Ishikawa (cell line): ENCODE measurements at regions not wholly inside any gene's neighbourhood (a gene's known extent, or its start where the extent isn't known, plus 50 kb on each side); places are given as distances from the start of the nearest gene placed in this dataset.

Experiments
- CEBPB ChIP-seq: IDR thresholded peaks from 2 replicates; pipeline ENCODE4 v1.6.1; 2012
- CREB1 ChIP-seq: IDR thresholded peaks from 2 replicates; pipeline ENCODE4 v1.6.1; 2012; ENCODE audit warnings: low read depth
- EP300 ChIP-seq: IDR thresholded peaks from 2 replicates; pipeline ENCODE4 v1.6.1; 2012; ENCODE audit warnings: borderline replicate concordance
- FOXM1 ChIP-seq: IDR thresholded peaks from 2 replicates; pipeline ENCODE4 v1.6.1; 2012; ENCODE audit warnings: low read depth, borderline replicate concordance
- NFIC ChIP-seq: IDR thresholded peaks from 2 replicates; pipeline ENCODE4 v1.6.1; 2012
- RAD21 ChIP-seq: IDR thresholded peaks from 2 replicates; pipeline ENCODE4 v1.6.1; 2012; ENCODE audit warnings: low read depth
- TAF1 ChIP-seq: IDR thresholded peaks from 2 replicates; pipeline ENCODE4 v1.6.1; 2012; ENCODE audit warnings: low read depth, mild to moderate bottlenecking
- TCF12 ChIP-seq: IDR thresholded peaks from 2 replicates; pipeline ENCODE4 v1.6.1; 2012; ENCODE audit warnings: low read depth
- TEAD4 ChIP-seq: IDR thresholded peaks from 2 replicates; pipeline ENCODE4 v1.6.1; 2012
- YY1 ChIP-seq: IDR thresholded peaks from 2 replicates; pipeline ENCODE4 v1.6.1; 2012; ENCODE audit warnings: low read depth
- ZBTB7A ChIP-seq: IDR thresholded peaks from 2 replicates; pipeline ENCODE4 v1.6.1; 2012; ENCODE audit warnings: low read depth
- TF ChIP-seq, protein P1 (sequence below): IDR thresholded peaks from 2 replicates; pipeline ENCODE4 v1.6.1; 2012
- TF ChIP-seq, protein P2 (sequence below): IDR thresholded peaks from 2 replicates; pipeline ENCODE4 v1.6.1; 2012; ENCODE audit warnings: low read depth, mild to moderate bottlenecking
- TF ChIP-seq, protein P3 (sequence below): IDR thresholded peaks from 2 replicates; pipeline ENCODE4 v1.6.1; 2012

DNA sequence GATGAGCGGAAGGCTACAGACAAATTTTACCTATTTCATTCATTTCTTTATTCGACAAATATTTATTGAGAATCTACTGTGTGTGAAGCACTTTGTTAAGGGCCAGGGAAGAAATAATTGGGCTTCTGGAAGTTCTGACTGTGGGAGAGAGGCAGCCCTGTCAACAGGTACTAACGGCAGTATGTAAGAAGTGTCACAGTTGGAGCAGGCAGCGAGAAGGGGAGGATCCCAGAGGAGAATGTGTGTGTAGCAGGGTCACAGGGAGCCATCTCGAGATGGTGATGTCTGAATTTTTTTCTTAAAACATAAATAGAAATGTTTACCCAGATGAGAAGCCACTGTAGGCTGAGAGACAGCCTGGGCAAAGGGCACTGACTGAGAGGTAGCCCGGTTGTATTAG is 163.3 kb upstream of the SLC38A2 start:
- TF ChIP-seq TAF1: no peak
- no peak for TF ChIP-seq NFIC
- no peak for TF ChIP-seq TEAD4
- TF ChIP-seq, protein P1, sequence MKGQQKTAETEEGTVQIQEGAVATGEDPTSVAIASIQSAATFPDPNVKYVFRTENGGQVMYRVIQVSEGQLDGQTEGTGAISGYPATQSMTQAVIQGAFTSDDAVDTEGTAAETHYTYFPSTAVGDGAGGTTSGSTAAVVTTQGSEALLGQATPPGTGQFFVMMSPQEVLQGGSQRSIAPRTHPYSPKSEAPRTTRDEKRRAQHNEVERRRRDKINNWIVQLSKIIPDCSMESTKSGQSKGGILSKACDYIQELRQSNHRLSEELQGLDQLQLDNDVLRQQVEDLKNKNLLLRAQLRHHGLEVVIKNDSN: no peak
- no peak for TF ChIP-seq FOXM1
- TF ChIP-seq, protein P2, sequence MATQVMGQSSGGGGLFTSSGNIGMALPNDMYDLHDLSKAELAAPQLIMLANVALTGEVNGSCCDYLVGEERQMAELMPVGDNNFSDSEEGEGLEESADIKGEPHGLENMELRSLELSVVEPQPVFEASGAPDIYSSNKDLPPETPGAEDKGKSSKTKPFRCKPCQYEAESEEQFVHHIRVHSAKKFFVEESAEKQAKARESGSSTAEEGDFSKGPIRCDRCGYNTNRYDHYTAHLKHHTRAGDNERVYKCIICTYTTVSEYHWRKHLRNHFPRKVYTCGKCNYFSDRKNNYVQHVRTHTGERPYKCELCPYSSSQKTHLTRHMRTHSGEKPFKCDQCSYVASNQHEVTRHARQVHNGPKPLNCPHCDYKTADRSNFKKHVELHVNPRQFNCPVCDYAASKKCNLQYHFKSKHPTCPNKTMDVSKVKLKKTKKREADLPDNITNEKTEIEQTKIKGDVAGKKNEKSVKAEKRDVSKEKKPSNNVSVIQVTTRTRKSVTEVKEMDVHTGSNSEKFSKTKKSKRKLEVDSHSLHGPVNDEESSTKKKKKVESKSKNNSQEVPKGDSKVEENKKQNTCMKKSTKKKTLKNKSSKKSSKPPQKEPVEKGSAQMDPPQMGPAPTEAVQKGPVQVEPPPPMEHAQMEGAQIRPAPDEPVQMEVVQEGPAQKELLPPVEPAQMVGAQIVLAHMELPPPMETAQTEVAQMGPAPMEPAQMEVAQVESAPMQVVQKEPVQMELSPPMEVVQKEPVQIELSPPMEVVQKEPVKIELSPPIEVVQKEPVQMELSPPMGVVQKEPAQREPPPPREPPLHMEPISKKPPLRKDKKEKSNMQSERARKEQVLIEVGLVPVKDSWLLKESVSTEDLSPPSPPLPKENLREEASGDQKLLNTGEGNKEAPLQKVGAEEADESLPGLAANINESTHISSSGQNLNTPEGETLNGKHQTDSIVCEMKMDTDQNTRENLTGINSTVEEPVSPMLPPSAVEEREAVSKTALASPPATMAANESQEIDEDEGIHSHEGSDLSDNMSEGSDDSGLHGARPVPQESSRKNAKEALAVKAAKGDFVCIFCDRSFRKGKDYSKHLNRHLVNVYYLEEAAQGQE: no peak
- TF ChIP-seq TCF12: no peak
- TF ChIP-seq CEBPB: no peak
- TF ChIP-seq RAD21: no peak
- TF ChIP-seq YY1: no peak
- TF ChIP-seq, protein P3, sequence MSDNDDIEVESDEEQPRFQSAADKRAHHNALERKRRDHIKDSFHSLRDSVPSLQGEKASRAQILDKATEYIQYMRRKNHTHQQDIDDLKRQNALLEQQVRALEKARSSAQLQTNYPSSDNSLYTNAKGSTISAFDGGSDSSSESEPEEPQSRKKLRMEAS: no peak
- TF ChIP-seq CREB1: no peak
- no peak for TF ChIP-seq EP300
- no peak for TF ChIP-seq ZBTB7A
